Activated CD4-positive, alpha-beta memory T cell treated with anti-CD3 and anti-CD28 coated beads, Interleukin-2, amount 10 ng/mL, durations not matched to agents 7 days and 5 days (primary cell): ENCODE measurements at regions not wholly inside any gene's neighbourhood (a gene's known extent, or its start where the extent isn't known, plus 50 kb on each side); places are given as distances from the start of the nearest gene placed in this dataset.
"Not testable (repeated sequence)": the region's sequence is repeated elsewhere in the genome, so short reads cannot be mapped to it uniquely, and the experiment has no call there.

ENCODE experiments used
- CTCF ChIA-PET: fragments of 350-600 bp; sonication (Branson Sonifier 250); formaldehyde crosslinking; loops from one replicate; lab custom pipeline; 2021; ENCODE audit warnings: antibody characterized with exemption, inconsistent platforms; lab: Charles Lee
- POLR2A ChIA-PET: fragments of 350-600 bp; sonication (Branson Sonifier 250); formaldehyde crosslinking; loops from one replicate; lab custom pipeline; 2021; ENCODE audit warnings: antibody characterized with exemption; lab: Charles Lee
- DNase-seq: peaks from one replicate; pipeline ENCODE4 v3.0.0-alpha.2; 2020
- H3K27ac Mint-ChIP-seq: one replicate; pipeline ENCODE4 v1.8.0; 2021; ENCODE audit warnings: mild to moderate bottlenecking, mixed read lengths
- H3K27me3 Mint-ChIP-seq: one replicate; pipeline ENCODE4 v1.8.0; 2021; ENCODE audit warnings: mixed read lengths
- H3K36me3 Mint-ChIP-seq: one replicate; pipeline ENCODE4 v1.8.0; 2021; ENCODE audit warnings: low read depth, mixed read lengths
- H3K4me1 Mint-ChIP-seq: one replicate; pipeline ENCODE4 v1.8.0; 2021; ENCODE audit warnings: mixed read lengths
- H3K4me3 Mint-ChIP-seq: one replicate; pipeline ENCODE4 v1.8.0; 2021; ENCODE audit warnings: mild to moderate bottlenecking, mixed read lengths
- H3K9me3 Mint-ChIP-seq: one replicate; pipeline ENCODE4 v1.8.0; 2021; ENCODE audit warnings: mixed read lengths

DNA sequence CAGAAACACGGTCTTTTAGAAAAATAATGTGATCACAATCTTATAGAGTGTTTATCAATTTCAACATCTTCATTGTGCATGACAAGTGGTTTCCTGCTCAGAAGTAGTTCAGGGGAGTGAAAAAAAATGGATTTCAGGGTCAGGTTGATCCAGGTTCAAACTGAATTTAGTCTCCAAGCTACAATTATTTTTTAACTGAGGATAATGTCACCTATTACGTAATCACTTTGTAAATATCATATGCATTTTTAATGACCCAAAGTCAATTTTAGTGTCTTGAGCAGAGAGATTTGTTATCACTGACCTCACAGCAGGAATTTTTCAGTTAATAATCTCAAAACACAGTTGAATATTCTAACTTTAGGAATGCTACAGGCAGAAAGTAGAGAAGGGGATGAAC is 627.2 kb upstream of the LUZP2 start:
- ChIA-PET CTCF (no interaction called here), POLR2A (no interaction called here)
- H3K27me3 Mint-ChIP-seq = no peaks in the 10 kb centered on the region

DNA sequence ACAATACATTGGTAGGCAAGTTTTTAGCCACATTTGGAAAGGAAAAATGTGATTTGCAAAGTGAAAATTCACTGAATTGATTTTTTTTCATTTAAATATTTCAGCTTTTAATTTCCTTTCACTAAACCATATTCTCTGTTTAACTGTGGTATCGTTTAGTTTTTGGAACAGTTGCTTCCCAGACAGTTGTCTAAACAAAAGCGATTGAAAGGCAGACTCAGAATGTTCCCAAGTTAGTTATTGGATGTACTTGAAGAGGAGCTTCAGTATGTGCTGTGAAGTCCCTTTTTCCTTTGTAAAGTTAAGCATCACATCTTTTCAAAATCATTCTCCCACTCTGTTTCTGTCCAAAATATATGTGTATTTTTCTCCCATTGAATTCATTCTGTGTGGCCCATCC is 623.4 kb upstream of the LUZP2 start:
- Mint-ChIP-seq H3K36me3 (no peaks in the 10 kb centered on the region), H3K4me1 (no peaks in the 10 kb centered on the region), H3K27ac (no peak overlapping the region), H3K9me3 (peaks cover 10% of the 10 kb centered on the region), H3K27me3 (no peaks in the 10 kb centered on the region), H3K4me3 (no peak overlapping the region)
- DNase-seq = no peak
- POLR2A ChIA-PET = no interaction called here
- CTCF ChIA-PET = no interaction called here

More for the DNA sequence above, 627.2 kb upstream of the LUZP2 start:
- Mint-ChIP-seq H3K9me3 (peaks cover 7% of the 10 kb centered on the region), H3K36me3 (no peaks in the 10 kb centered on the region), H3K4me1 (no peaks in the 10 kb centered on the region), H3K4me3 (no peak overlapping the region), H3K27ac (no peak overlapping the region)
- no peak for DNase-seq

DNA sequence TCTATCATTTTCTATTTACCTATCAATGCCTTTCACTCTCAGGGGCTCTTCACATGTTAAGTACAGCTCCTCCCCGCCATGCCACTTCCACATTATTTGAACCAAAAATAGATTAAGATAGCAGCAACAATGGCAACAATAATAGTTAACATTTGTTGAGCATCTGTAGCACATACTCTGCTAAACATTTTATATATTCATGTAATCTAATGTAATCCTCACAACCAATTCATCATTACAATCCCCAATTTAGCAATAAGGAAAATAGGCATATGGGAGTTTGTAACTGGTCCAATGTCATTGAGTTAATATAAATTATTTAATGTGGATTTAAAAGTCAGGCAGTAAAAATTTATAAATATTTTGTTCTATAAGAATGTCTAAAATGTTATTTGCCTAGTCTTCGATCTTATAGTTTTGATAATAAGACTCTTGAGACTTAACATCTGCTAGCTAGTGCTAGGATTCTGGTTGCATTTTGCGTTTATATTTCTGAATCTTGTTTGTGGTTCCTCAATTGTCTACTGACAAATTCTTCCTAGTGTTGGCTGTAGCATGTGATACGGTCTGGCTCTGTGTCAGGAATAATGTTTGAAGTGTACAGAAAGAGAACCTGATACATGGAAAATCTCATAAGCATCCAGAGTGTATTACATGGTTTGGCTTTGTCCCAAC is 621.5 kb upstream of the LUZP2 start:
- ChIA-PET CTCF (no interaction called here), POLR2A (no interaction called here)
- H3K27ac Mint-ChIP-seq = no peak overlapping the region
- no peaks in the 10 kb centered on the region for H3K36me3 Mint-ChIP-seq
- no peak for DNase-seq
- H3K9me3 Mint-ChIP-seq = peaks cover 7% of the 10 kb centered on the region
- no peaks in the 10 kb centered on the region for H3K27me3 Mint-ChIP-seq
- H3K4me3 Mint-ChIP-seq = no peak overlapping the region
- no peaks in the 10 kb centered on the region for H3K4me1 Mint-ChIP-seq

DNA sequence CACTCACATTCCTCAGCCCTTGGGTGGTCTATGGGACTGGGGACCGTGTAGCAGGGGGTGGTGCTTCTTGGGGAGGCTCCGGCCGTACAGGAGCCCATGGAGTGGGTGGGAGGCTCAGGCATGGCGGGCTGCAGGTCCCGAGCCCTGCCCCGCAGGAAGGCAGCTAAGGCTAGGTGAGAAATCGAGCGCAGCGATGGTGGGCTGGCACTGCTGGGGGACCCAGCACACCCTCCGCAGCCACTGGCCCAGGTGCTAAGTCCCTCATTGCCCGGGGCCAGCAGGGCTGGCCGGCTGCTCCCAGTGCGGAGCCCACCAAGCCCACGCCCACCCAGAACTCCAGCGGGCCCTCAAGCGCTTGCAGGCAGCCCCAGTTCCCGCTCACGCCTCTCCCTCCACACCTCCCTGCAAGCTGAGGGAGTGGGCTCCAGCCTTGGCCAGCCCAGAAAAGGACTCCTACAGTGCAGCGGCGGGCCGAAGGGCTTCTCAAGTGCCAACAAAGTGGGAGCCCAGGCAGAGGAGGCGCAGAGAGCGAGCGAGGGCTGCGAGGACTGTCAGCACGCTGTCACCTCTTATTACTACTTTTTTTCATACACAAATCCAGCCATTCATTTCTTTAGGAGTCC is 613.3 kb upstream of the LUZP2 start:
- H3K4me3 Mint-ChIP-seq, H3K27me3 Mint-ChIP-seq, H3K4me1 Mint-ChIP-seq, H3K36me3 Mint-ChIP-seq, H3K27ac Mint-ChIP-seq, POLR2A ChIA-PET, DNase-seq, CTCF ChIA-PET: not testable (repeated sequence)
- peaks cover 16% of the 10 kb centered on the region for H3K9me3 Mint-ChIP-seq

DNA sequence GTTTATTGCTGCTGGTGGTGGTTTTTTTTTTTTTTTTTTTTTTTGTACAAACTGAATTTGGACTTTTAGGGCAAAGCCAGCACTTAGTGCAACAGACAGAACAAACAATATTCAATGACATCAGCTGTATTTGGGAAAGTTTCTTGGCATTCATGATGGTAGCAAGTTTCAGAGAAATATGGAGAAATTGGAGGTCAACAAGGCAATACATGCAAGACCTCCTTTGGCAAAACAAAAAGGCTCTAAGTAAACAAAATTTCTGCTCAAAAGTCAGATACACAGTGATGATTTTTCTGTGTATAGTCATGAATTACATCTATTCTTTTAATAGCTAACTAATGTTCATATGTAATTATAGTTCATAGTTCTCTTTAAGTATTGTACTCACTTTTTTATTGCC is 612.5 kb upstream of the LUZP2 start:
- Mint-ChIP-seq H3K9me3 (peaks cover 16% of the 10 kb centered on the region), H3K36me3 (no peaks in the 10 kb centered on the region), H3K27ac (no peak overlapping the region), H3K4me1 (no peaks in the 10 kb centered on the region), H3K4me3 (no peak overlapping the region), H3K27me3 (no peaks in the 10 kb centered on the region)
- no peak for DNase-seq
- POLR2A ChIA-PET = no interaction called here
- CTCF ChIA-PET = no interaction called here

DNA sequence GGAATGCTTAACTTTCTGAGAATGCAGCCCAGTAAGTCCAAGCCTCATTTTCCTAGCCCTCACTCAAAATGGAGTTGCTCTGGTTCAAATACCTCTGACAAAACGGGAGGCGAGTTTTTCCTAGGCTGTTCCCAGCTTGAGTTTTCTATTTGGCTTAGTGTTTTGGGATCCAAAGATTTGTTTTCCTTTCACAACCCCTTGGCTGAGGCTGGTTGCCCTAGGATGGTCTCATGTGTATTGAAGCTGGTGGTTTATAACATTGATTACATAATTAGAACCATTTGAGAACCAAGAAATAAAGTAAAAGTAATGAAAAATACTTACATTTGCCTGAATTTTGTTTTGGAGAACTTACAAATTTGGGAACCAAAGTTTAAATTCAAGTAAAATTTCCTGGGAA is 611.1 kb upstream of the LUZP2 start:
- no peaks in the 10 kb centered on the region for H3K27me3 Mint-ChIP-seq
- ChIA-PET POLR2A (no interaction called here), CTCF (no interaction called here)
- H3K4me1 Mint-ChIP-seq = no peaks in the 10 kb centered on the region
- H3K4me3 Mint-ChIP-seq = no peak overlapping the region
- DNase-seq = no peak
- H3K9me3 Mint-ChIP-seq = peaks cover 21% of the 10 kb centered on the region
- H3K27ac Mint-ChIP-seq = no peak overlapping the region
- H3K36me3 Mint-ChIP-seq = no peaks in the 10 kb centered on the region

DNA sequence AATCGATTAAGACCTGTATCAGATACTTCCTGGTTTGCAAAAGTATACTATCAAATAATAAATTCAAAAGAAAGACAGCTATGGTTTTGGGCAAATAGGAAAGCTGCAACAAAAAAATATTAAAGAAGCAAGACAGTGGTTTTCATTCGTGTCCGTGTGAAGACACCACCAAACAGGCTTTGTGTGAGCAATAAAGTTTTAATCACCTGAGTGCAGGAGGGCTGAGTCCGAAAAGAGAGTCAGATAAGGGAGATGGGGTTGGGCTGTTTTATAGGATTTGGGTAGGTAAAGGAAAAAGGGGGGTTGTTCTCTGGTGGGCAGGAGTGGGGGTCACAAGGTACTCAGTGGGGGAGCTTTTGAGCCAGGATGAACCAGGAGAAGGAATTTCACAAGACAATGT is 609.7 kb upstream of the LUZP2 start:
- H3K4me1 Mint-ChIP-seq, H3K4me3 Mint-ChIP-seq, H3K27ac Mint-ChIP-seq, H3K27me3 Mint-ChIP-seq, H3K36me3 Mint-ChIP-seq, CTCF ChIA-PET, DNase-seq, POLR2A ChIA-PET: not testable (repeated sequence)
- peaks cover 27% of the 10 kb centered on the region for H3K9me3 Mint-ChIP-seq

DNA sequence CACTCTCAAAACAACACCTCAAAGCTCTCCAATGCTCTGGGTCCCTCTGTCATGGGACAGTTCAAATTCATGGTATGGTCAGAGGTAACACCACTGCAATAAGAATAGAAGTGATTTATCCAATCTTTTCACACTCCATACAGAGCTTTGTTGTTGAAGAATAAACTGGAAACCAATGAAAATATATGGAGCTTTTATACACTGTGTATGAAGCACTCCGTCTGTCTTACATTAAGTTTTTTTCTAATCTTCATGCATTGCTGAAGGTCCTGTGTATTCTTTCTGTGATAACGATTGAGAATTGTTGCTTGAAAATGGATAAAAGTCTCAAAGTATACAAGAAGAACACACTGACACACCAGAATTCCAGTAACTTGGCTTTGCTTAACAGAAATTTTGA is 603.7 kb upstream of the LUZP2 start:
- no peaks in the 10 kb centered on the region for H3K36me3 Mint-ChIP-seq
- no peak overlapping the region for H3K4me3 Mint-ChIP-seq
- no peak for DNase-seq
- POLR2A ChIA-PET = no interaction called here
- H3K27me3 Mint-ChIP-seq = no peaks in the 10 kb centered on the region
- peaks cover 11% of the 10 kb centered on the region for H3K9me3 Mint-ChIP-seq
- H3K4me1 Mint-ChIP-seq = no peaks in the 10 kb centered on the region
- CTCF ChIA-PET = no interaction called here
- no peak overlapping the region for H3K27ac Mint-ChIP-seq

DNA sequence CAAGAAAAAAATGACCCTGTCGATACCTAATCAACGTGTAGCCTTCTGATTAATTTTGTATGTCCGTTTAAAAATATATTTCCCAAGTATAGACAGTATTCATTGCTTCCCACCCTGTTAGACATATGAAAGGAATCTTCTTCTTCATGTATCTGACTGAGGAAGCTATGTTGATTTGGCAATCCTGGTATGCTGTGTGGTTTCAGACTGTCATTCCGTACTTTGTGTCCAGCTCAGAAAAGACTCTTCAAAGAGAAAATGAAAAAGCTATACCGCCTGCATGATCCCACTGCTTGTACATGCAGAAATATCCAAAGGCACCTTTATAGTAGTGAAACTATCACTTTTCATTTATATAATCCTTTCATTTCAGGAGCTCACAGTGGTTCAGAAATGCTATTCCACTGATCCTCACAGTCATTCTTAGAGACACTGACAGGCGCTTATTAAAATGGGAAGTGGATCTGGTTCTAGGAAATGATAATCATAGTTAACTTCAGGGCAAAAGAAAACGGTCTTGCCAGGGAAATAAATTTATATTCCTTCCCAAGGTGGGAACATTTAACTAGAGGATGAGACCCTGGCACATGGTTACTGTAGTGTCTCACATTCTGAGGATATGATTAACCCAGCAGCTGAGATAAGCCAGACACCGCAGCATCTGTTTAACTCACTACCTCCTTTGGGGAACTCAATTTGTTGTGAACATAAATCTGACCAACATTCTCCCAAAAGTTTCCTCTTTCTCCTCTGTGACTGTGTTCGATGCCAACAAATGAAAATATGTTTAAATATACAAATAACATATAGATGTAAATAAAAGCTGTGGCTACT is 599.2 kb upstream of the LUZP2 start:
- H3K27ac Mint-ChIP-seq = no peak overlapping the region
- no peaks in the 10 kb centered on the region for H3K27me3 Mint-ChIP-seq
- no peak for DNase-seq
- H3K4me3 Mint-ChIP-seq = no peak overlapping the region
- no peaks in the 10 kb centered on the region for H3K4me1 Mint-ChIP-seq
- CTCF ChIA-PET = no interaction called here
- H3K36me3 Mint-ChIP-seq = no peaks in the 10 kb centered on the region
- POLR2A ChIA-PET = no interaction called here
- peaks cover 5% of the 10 kb centered on the region for H3K9me3 Mint-ChIP-seq

DNA sequence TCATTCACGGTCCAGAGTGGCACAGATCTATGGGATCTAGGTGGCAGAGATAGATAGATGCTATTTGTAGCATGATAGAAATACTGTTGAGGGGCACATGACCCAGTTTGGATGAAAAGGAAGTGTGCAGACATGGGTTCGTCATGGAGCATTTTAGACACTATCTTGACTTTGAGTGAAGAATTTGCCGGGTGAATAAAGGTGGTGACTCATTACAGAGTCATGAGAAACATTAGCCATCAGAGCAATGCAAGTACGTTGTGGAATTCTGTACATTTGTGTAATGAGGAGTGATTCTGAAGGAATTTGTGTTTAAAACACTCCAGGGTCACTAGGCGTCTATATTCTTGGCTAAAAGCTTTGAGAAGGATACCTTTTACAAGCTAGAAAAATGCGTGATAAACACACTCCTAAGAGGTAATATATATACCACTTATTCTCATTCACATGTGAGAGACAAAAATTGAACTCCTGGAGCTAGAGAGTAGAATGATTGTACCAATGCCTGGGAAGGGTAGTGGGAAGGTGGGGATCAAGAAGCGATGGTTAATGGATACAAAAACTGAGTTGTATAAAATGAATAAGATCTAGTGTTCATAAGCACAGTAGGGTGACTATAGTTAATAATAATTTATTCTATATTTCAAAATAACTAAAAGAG is 593.7 kb upstream of the LUZP2 start:
- ChIA-PET CTCF (no interaction called here), POLR2A (no interaction called here)
- Mint-ChIP-seq H3K36me3 (no peaks in the 10 kb centered on the region), H3K4me1 (no peaks in the 10 kb centered on the region), H3K27me3 (no peaks in the 10 kb centered on the region), H3K27ac (no peak overlapping the region), H3K9me3 (peaks cover 20% of the 10 kb centered on the region), H3K4me3 (no peak overlapping the region)
- no peak for DNase-seq

DNA sequence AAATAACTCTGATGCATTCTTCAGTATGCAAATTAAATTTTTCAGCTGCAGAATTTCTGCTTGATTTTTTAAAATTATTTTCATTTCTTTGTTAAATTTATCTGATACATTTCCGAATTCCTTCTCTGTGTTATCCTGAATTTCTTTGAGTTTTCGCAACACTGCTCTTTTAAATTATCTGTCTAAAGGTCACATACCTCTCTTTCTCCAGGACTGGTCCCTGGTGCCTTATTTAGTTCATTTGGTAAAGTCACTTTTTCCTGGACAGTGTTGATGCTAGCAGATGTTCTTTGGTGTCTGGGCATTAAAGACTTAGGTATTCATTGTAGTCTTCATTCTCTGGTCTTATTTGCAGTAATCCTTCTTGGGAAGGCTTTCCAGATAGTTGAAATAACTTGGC is 577.4 kb upstream of the LUZP2 start:
- Mint-ChIP-seq H3K36me3 (no peaks in the 10 kb centered on the region), H3K27ac (no peak overlapping the region), H3K4me3 (no peak overlapping the region), H3K27me3 (no peaks in the 10 kb centered on the region), H3K9me3 (peaks cover 9% of the 10 kb centered on the region), H3K4me1 (no peaks in the 10 kb centered on the region)
- no peak for DNase-seq
- POLR2A ChIA-PET = no interaction called here
- CTCF ChIA-PET = no interaction called here

DNA sequence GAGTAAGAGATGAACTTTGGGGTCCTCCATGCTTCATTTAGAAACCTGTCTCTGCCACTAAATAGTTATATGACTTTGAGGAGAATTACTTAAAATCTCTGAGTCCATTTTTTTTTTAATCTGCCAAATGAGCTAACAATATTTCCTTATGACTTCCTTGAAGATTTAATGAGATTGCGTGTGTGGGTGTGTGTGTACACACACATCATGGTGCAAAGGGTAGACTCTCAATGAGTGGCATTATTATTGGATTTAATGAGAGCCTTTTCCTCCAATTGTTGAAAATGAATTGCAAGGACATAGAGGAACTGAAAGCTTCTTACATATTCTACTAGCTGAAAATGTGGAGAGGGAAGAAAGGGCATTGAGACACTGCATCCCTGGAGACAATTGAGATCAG is 573.5 kb upstream of the LUZP2 start:
- H3K27me3 Mint-ChIP-seq = no peaks in the 10 kb centered on the region
- ChIA-PET POLR2A (no interaction called here), CTCF (no interaction called here)
- H3K9me3 Mint-ChIP-seq = peaks cover 11% of the 10 kb centered on the region
- H3K36me3 Mint-ChIP-seq = no peaks in the 10 kb centered on the region
- H3K4me1 Mint-ChIP-seq = no peaks in the 10 kb centered on the region
- H3K27ac Mint-ChIP-seq = no peak overlapping the region
- H3K4me3 Mint-ChIP-seq = no peak overlapping the region
- no peak for DNase-seq

DNA sequence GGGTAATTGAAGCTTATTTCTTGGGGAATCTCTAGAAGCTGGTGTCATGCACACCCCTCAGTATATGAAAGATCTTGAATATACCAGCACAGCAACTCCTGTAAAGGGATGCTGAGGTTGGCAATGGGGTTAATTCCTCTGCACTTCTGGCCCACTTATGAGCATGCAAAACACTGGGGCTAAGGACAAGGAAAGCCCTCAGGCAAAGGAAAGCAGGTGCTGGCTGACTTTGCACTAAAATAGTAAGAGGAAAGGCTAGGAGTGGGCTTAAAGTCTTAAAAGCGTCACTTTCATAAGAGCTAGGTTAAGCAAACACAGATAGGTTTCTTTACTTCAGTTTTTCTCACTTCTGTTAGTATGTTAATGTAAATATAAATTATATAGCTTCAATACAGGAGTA is 572.6 kb upstream of the LUZP2 start:
- ChIA-PET CTCF (no interaction called here), POLR2A (no interaction called here)
- no peak overlapping the region for H3K4me3 Mint-ChIP-seq
- DNase-seq = no peak
- H3K4me1 Mint-ChIP-seq = no peaks in the 10 kb centered on the region
- H3K36me3 Mint-ChIP-seq = no peaks in the 10 kb centered on the region
- H3K9me3 Mint-ChIP-seq = peaks cover 11% of the 10 kb centered on the region
- no peaks in the 10 kb centered on the region for H3K27me3 Mint-ChIP-seq
- no peak overlapping the region for H3K27ac Mint-ChIP-seq
